ENCODE measurements at regions not wholly inside any gene's neighbourhood (a gene's known extent, or its start where the extent isn't known, plus 50 kb on each side); places are given as distances from the start of the nearest gene placed in this dataset.

DNA sequence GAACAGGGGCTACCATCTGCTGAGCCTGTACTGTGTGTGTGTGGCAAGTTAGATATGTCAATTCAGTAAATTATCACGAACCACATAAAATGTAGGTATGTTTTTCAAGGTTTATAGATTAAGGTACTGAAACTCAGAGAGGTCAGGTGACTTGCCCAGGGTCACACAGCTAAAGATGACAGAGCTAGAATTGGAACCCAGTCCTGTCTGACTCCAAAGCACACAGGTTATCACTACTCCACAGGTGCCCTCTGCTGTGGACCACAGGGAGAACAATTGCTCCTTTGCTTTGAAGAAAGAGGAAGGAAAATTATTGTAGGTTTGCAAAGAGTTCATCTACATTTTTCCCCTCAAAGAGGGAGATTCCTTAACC, 229.7 kb upstream of the AGAP1 start:
- DNase-seq (ENCODE audit: low spot score), result no peak

GRCh38 chr2:235264512-235264911, 229.3 kb upstream of the AGAP1 start:
- DNase-seq (ENCODE audit: low spot score), result no peak

DNA sequence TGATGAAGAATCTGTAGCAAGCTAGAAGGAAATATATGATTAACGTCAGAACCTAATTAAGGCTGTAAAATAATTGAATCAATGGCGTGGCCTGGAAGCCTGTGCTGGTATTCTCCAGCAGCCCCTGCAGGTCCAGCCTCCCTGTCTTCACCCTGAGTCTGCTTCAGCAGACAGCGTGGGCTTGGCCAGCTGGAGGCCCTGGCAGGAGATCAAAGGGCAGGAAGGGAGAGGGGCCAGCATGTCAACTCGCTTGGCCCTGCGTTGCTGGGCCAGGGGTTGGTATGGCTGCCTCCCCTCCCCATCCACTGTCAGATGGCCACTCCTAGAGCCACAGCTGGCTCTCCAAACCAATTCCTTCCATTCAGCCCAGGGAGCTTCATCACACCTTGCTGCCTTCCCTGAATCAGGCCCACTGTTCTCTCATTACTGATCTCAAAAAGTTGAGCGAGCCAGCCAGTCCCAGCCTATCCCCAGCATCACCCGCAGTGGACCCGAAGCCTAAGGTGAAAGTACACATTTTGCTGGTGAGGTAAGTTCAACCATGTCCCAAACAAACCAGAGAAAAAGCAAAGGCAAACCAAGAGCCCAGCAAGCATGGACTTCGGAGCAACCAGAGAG, 228.4 kb upstream of the AGAP1 start:
- no peak for DNase-seq (ENCODE audit: low spot score)

DNA sequence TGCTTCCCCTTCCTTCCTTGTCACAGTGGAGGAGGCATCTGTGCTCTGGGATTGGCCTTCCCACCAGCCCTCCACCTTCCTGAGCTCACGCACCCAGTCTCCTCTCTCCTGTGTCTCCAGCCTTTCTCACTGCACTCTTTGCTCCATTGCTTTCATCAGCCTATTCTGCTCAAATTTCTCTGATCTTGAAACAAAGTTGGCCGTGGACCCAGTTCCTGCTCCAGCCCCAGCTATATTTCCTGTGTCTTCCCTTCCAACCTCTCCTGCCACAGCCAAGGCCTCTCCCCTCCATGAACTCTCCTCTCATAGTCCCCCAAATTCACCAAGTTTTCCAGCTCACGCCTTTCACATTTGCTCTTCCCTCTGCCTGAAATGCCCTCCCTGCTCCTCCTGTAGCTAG, 226.6 kb upstream of the AGAP1 start:
- DNase-seq (ENCODE audit: low spot score), result no peak

GRCh38 chr2:235268535-235268934, 225.3 kb upstream of the AGAP1 start:
- no peak for DNase-seq (ENCODE audit: low spot score)

GRCh38 chr2:235270291-235270690, 223.6 kb upstream of the AGAP1 start:
- DNase-seq (ENCODE audit: low spot score), result no peak

GRCh38 chr2:235270956-235271355, 222.9 kb upstream of the AGAP1 start:
- DNase-seq (ENCODE audit: low spot score), result peak; percentile 82

DNA sequence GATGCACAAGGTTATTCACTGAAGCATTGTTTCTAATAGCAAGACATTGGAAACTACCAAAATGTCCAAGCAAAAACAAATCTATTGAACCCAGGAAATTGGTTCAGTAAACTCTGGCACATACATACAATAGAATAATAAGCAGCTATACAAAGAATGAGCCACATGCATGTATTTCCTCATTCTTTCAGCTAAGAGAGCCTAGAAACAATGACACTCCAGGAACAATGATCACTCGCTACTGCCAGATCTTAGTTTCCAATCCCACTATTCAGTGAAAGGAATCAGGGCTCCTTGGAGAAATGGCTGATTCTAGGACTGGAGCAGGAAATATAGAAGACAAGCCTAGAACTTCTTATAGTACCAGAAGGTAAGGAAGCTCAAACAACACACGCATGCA, 221.9 kb upstream of the AGAP1 start:
- no peak for DNase-seq (ENCODE audit: low spot score)

DNA sequence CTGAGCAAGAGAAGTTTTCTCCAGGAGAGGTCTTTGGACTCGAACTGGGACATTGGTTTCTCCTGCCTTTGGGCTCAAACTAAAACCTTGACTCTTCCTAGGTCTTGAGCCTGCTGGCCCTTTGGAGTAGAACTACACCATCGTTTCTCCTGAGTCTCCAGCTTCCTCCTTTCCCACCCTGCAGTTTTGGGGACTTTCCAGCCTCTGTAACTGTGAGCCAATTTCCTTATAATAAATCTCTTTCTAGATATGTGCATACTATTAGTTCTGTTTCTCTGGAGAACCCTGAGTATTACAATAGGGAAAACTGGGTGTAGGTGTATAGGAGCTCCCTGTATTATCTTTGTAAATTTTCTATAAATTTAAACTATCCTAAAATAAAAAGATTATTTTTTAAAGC, 219.8 kb upstream of the AGAP1 start:
- no peak for DNase-seq (ENCODE audit: low spot score)

- DNase-seq (ENCODE audit: low spot score), result no peak
Measured at GRCh38 chr2:235277485-235277884, 216.4 kb upstream of the AGAP1 start.

DNA sequence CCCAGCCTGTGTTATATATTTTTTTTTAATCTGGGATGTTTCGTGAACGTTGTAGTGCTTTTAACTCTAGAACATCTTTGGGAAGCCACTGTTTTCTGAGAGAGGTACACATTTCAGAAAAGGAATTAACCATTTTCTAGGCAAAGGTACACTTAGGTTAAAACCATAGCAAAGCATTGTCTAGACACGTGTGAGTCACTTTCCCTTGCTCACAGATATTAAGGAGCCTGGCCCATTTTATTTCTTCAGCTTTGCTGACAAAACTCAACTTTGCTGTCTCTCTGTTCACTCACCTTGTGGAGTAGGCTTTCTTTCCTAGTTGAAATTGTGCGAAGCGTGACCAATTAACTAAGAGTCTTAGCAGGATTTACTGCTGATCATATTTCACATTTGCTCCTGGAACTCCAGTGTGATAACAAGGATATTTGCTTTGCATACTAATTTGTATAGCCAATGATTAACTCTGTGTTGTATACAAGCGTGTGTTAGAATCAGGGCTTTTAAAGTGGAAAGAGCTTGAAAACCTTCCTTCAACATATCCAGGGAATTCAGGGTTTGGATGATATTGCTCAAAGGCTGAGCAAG, 215.0 kb upstream of the AGAP1 start:
- DNase-seq (ENCODE audit: low spot score), result no peak

DNA sequence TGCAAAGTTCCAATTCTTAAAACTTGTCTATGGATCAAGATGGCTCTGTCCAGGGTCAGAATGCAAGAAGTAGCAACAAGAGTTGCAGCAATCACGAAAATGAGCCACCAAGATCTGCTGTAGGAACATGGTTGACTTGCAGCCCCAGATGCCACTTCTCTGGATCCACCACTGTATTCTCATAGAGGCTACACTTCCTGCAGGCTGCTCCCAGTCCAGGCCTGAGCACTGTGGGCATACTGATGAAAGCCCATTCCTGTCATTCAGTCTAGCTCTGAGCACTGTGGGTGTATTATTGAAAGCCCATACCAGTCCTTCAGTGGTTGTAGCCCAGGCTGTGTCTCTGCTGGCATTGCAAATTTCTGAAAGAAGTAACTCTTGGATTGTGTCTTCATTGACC, 213.9 kb upstream of the AGAP1 start:
- DNase-seq (ENCODE audit: low spot score), result no peak

GRCh38 chr2:235283246-235283645, 210.6 kb upstream of the AGAP1 start:
- DNase-seq (ENCODE audit: low spot score), result no peak

DNA sequence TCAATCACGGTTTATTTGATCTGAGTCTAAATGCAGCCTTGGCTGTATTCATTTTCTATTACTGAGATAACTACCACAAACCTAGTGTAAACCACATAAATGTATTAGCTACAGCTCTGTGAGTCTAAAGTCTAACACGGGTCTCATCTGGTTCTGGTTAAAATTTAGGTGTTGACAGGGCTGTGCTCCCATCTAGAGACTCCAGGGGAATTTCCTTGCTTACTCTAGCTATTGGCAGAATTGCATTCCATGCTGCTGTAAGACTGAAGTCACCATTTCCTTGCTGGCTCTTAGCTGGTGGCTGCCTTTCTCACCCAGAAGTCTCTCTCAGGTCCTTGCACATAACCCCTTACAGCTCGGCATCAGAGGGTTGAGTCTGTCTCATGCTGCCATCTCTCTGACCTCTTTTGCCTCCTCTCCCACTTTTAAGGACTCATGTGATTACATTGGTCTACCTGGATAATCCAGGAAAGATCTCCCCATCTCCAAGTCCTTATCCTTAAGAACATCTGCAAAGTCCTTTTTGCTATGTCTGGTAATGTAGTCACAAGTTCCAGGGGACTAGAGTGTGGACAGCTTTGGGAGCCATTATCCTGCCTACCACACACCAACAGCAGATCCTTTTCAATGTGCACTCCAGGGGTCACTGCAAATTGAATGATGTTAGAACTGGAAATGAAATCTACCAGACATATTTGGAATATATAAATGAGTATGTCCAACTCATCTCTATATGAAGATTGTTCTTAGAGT, 207.0 kb upstream of the AGAP1 start:
- DNase-seq (ENCODE audit: low spot score), result no peak

GRCh38 chr2:235287375-235287733, 206.5 kb upstream of the AGAP1 start:
- no peak for DNase-seq (ENCODE audit: low spot score)

DNA sequence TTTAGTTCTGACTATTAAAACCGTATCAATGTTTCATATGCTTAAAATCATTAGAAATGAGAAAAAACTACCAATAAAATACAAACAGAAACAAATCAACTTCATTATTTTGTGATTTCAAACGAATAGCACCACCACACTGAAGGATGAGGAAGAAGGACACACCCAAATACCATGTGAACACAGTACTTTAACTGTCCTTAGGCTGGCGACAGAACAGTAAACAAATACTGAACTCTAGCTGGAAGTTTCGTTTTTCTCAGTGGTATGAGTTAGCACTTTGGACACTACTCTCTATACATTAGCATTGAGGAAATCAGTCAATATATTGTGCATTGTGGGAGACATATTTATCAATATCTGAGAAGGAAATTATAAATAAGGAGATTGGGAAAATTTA, 202.4 kb upstream of the AGAP1 start:
- no peak for DNase-seq (ENCODE audit: low spot score)

DNA sequence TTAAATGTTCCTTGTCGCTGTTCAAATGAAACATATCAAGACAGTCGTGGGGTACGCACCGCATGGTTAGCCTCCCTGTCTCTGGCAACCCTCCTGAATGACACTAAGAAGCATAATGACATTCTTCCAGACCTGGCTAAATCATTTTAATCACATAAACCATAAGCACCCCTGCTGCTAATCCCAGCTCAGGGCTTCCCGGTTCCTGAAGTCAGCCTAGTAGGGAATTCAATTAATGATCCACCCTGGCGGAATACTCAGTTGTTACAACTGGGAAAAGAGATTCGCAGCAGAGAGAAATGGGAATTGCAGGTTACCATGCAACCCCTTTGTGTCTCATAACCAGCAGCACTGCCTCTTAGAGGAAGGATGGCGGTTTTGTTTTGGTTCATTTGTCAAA, 200.8 kb upstream of the AGAP1 start:
- DNase-seq (ENCODE audit: low spot score), result no peak

- DNase-seq (ENCODE audit: low spot score), result no peak
Measured at GRCh38 chr2:235295831-235296230, 198.0 kb upstream of the AGAP1 start.

DNA sequence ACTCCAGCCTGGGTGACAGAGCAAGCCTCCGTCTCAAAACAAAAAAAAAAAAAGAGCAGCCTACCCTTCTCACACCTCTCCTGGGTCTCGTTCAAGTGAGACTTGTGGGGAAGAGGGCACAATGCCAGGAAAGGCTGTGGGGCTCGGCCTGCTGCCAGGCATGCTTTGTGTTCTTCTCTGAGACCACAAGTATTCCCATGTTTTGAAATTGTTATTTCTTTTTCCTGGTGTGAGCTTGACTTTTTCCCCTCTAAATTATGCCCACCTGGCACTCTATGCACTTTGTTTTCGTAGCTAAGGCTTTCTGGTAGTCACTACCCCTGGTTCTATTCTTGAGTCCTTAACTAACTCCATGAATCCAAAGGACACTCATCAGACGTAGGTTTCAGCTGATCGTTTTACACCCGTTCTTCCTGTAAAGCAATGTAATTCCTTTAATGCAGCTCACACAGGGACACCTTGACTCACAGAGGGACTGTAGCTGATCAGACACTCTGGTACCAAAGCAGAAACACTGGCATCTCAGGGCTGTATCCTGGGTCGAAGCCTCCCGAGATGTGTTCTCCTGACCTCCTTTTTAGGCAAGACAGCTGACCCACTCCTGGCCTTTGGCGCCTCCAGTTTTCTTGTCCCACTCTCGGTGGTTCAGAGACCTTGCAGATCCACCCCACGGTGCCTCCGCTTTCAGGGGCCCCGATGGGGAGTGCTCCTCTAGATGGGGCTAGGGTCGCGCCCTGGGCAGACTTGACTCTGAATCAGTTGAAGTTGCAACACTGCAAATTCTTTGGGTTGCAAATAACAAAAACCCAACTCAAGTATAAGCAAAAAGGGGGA, 193.3 kb upstream of the AGAP1 start:
- no peak for DNase-seq (ENCODE audit: low spot score)

GRCh38 chr2:235301202-235302076, 192.4 kb upstream of the AGAP1 start:
- no peak for DNase-seq (ENCODE audit: low spot score)

DNA sequence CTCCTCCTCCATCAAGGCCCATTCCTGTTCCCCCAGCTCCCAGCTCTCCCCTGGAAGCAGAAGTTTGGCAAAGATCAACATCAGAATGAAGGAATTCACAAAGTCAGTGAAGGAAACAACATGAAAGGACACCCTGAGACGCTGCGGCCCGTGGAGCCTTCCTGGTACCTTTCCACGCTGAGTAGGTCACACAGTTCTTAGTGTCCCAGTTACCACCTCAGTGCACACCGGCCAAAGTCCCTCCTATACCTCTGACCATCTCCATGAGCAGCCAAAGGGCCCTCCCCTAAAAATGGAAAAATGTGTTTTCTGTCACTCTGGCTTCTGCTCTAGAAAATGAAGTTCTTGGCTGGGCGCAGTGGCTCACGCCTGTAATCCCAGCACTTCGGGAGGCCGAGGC, 191.6 kb upstream of the AGAP1 start:
- no peak for DNase-seq (ENCODE audit: low spot score)

All from activated CD4-positive, alpha-beta T cell treated with anti-CD3 and anti-CD28 coated beads, Interleukin-2, Interleukin-4, amounts not matched to agents 100 ng/mL and 50 ng/mL, durations not matched to agents 16 hours and 8 hours (primary cell).